Cardiac muscle cell (in vitro differentiated cells and primary cell): ENCODE measurements at regions not wholly inside any gene's neighbourhood (a gene's known extent, or its start where the extent isn't known, plus 50 kb on each side); places are given as distances from the start of the nearest gene placed in this dataset.

Experiments used
- DNase-seq, 2 donors: peaks; one replicate each; pipeline versions ENCODE4 v3.0.0 to v3.0.0-alpha.2; 2010 to 2017; ENCODE audit warnings: low read depth in 1 of 2, low spot score in 1 of 2
- H3K27ac ChIP-seq: fragments of 200-600 bp; sonication (generic); 2 replicates; pipeline ENCODE4 v1.5.1; 2016
- H3K27me3 ChIP-seq: fragments of 200-600 bp; sonication (generic); 2 replicates; pipeline ENCODE4 v1.6.0; 2016; ENCODE audit warnings: control low read depth
- H3K36me3 ChIP-seq: fragments of 200-600 bp; sonication (generic); 2 replicates; pipeline ENCODE4 v1.5.1; 2016; ENCODE audit warnings: control low read depth
- H3K4me1 ChIP-seq: fragments of 200-600 bp; sonication (generic); 2 replicates; pipeline ENCODE4 v1.8.1; 2017; ENCODE audit warnings: low read depth, mild to moderate bottlenecking, mixed run types
- H3K4me3 ChIP-seq: fragments of 200-600 bp; sonication (generic); 2 replicates; pipeline ENCODE4 v1.5.1; 2016; ENCODE audit warnings: mild to moderate bottlenecking
- H3K9me3 ChIP-seq: fragments of 200-600 bp; sonication (generic); 2 replicates; pipeline ENCODE4 v1.5.1; 2017; ENCODE audit warnings: low read depth, mild to moderate bottlenecking, control low read depth
- TF ChIP-seq, protein P1 (sequence below): IDR thresholded peaks from 2 replicates; pipeline ENCODE4 v1.5.1; 2012; ENCODE audit warnings: low read depth, mild to moderate bottlenecking, low read length

DNA sequence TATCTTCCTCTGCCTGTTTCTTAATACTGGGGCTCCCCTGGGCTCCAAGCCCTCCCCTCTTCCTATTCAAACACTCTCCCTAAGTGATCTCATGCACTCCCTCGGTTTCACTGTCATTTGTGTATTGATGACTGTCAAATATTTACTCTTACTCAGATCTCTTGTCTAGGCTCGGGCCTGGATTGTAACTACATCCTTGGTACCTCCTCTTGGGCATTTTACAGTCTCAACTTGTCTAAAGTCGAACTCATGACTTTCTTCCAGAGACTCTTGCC is 189.4 kb upstream of the PRDM1 start:
- H3K36me3 ChIP-seq, result no peaks in the 10 kb centered on the region

DNA sequence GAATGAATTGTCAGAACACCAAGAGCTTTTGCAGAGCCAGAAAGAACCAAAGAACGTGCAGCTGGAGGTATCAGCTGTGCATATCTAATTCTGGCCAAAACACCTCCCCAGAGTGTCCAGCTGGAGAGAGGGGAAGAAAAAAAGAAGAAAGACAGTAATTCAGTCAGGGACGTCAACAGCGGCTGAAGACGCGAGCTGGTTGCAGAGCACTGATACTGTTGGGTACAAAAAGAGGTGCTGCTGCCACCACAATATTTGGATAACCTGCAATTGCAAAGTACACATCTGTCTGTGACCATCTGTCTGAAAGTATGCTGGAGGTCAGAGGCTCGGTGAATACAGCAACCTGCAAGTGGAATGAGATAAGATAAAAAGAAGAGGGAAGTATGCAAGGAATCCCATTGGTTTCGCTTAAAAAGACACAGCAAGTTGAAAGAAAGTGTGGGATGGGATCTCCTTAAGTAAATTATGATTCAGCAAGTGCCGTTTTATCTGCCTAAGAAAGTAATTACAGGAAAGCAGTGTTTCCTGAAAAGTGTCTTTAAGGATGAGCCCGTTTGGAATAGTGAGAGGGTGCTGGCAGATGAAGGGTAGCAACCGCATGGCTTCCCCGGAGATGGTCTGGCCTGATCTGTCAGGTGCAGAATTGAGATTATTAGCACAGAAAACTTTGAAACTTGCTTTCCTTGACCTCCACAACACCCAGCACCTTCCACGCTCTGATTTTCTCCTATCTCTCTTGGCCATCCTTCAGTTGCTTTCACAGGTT is 189.9 kb upstream of the PRDM1 start:
- no peak overlapping the region for H3K4me3 ChIP-seq
- TF ChIP-seq, protein P1, sequence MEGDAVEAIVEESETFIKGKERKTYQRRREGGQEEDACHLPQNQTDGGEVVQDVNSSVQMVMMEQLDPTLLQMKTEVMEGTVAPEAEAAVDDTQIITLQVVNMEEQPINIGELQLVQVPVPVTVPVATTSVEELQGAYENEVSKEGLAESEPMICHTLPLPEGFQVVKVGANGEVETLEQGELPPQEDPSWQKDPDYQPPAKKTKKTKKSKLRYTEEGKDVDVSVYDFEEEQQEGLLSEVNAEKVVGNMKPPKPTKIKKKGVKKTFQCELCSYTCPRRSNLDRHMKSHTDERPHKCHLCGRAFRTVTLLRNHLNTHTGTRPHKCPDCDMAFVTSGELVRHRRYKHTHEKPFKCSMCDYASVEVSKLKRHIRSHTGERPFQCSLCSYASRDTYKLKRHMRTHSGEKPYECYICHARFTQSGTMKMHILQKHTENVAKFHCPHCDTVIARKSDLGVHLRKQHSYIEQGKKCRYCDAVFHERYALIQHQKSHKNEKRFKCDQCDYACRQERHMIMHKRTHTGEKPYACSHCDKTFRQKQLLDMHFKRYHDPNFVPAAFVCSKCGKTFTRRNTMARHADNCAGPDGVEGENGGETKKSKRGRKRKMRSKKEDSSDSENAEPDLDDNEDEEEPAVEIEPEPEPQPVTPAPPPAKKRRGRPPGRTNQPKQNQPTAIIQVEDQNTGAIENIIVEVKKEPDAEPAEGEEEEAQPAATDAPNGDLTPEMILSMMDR, result no peak
- no peak overlapping the region for H3K27ac ChIP-seq
- H3K36me3 ChIP-seq, result no peaks in the 10 kb centered on the region
- H3K4me1 ChIP-seq, result peaks cover 10% of the 10 kb centered on the region
- H3K9me3 ChIP-seq, result no peaks in the 10 kb centered on the region
- no peaks in the 10 kb centered on the region for H3K27me3 ChIP-seq
- DNase-seq, result no peak

More for the DNA sequence above, 189.4 kb upstream of the PRDM1 start:
- TF ChIP-seq, protein P1, result no peak
- DNase-seq, result no peak
- Histone ChIP-seq H3K27ac (no peak overlapping the region), H3K4me1 (peaks cover 10% of the 10 kb centered on the region), H3K4me3 (no peak overlapping the region), H3K9me3 (no peaks in the 10 kb centered on the region), H3K27me3 (no peaks in the 10 kb centered on the region)

DNA sequence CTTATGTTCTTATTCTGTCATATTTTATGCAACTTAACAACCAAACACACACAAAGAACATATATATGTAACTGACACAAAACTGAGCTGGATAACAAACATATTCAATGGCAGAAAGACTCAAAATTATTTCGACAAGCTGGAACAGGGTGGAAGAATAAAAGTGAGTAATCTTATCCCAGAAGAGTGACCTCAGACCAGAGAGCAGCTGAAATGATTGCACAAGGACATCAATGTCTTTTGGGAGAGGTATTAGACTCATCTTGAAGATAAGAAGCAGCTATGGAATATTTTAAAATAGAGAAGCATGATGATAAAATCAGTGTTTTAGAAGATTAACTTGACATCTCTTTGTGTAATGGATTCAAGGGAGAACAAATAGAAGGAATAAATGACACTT is 191.6 kb upstream of the PRDM1 start:
- Histone ChIP-seq H3K9me3 (no peaks in the 10 kb centered on the region), H3K27ac (no peak overlapping the region), H3K36me3 (no peaks in the 10 kb centered on the region), H3K4me1 (peaks cover 10% of the 10 kb centered on the region), H3K27me3 (no peaks in the 10 kb centered on the region), H3K4me3 (no peak overlapping the region)
- TF ChIP-seq, protein P1, result no peak
- no peak for DNase-seq

DNA sequence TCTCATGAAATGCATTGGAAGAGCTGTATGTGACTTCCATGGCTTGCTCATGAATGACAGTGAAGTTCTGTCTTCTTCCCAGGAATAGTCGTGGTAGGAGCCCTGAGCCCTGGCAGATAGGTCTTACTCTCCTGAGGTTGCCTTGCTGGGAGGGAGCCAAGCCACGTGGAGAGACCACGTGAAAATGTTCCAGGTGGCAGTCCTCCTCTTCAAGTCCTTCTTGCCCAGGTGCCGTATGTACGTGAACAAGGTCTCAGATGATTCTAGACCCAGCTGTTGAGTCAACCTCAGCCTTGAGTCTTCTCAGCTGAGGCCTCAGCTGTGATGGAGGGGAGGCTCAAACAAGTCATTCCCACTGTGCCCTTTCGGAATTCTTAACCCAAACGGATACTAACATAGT is 192.4 kb upstream of the PRDM1 start:
- peaks cover 10% of the 10 kb centered on the region for H3K4me1 ChIP-seq
- no peak overlapping the region for H3K4me3 ChIP-seq
- H3K36me3 ChIP-seq, result no peaks in the 10 kb centered on the region
- no peaks in the 10 kb centered on the region for H3K27me3 ChIP-seq
- TF ChIP-seq, protein P1, result no peak
- DNase-seq, result no peak
- no peaks in the 10 kb centered on the region for H3K9me3 ChIP-seq
- no peak overlapping the region for H3K27ac ChIP-seq

DNA sequence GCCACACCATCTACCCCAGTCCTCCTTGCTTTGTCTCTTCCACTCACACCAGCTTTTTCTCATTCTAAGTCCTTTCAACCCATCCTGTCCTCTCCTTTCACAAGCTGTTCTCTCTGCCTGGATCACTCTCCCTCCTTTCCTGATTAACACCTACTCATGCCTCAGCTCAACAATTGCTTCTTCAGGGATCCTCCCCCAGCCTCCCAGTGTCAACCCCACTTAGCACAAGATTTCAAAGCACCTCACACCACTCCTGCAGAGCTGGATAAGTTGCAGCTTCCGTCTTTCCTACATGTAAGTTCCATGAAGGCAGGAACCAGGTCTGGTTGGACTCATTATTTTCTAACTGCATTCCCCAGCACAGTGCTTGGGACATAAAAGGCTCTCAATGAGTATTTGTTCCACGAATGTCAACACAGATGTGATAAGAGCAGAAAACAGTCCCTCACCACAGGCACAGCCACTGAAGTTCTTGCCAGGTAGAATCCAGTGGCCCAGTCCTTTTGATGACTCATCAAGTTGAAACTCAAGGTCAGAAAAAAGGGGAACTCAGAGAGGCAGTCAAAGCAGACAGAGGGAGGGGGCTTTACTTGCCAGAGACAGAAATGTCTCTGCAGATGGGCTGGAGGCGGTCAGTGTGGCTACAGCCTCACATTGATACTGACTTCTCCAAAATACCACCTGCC is 193.4 kb upstream of the PRDM1 start:
- no peak overlapping the region for H3K4me3 ChIP-seq

More for the DNA sequence above, 193.4 kb upstream of the PRDM1 start:
- DNase-seq, result no peak
- H3K9me3 ChIP-seq, result no peaks in the 10 kb centered on the region
- TF ChIP-seq, protein P1, result no peak
- no peak overlapping the region for H3K27ac ChIP-seq
- no peaks in the 10 kb centered on the region for H3K36me3 ChIP-seq
- peaks cover 10% of the 10 kb centered on the region for H3K4me1 ChIP-seq
- H3K27me3 ChIP-seq, result no peaks in the 10 kb centered on the region
